ENCODE measurements at regions not wholly inside any gene's neighbourhood (a gene's known extent, or its start where the extent isn't known, plus 50 kb on each side); places are given as distances from the start of the nearest gene placed in this dataset.

DNA sequence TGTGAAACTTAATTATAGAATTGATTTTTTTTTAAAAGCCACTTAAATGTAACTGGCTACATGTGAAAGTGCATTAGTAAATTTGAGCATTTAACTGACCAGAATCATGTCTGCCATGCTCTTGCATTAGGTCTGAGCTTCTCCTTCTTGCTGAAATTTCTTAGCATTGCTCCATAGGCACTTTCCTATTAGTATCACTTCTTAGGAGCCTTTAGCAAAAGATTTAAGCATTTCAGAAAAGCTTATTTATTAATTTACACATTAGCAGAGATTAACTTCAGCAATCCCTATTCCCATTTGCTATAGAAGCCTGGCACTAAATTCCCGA is 211.0 kb downstream of the SNX18 start:
- H3K9me2 ChIP-seq (replicated peaks; ENCODE audit: low read depth, low read length) = no peaks in the 10 kb centered on the region
- H3K79me2 ChIP-seq (ENCODE audit: insufficient read depth, low read length) = no peaks in the 10 kb centered on the region
- no peak overlapping the region for H3K4me2 ChIP-seq (ENCODE audit: low read depth, low read length, poor library complexity, severe bottlenecking)
- no peak overlapping the region for H3K9ac ChIP-seq (ENCODE audit: low read depth, low read length, poor library complexity, severe bottlenecking)
- H3K36me3 ChIP-seq (ENCODE audit: insufficient read depth, low read length) = no peaks in the 10 kb centered on the region
- H2AFZ ChIP-seq (ENCODE audit: low read length) = 0 out of 2 replicates have a peak overlapping the region, but pooled peaks have one; percentile 48
- H3K4me1 ChIP-seq (ENCODE audit: insufficient read depth, low read length, poor library complexity, severe bottlenecking) = no peaks in the 10 kb centered on the region
- no peaks in the 10 kb centered on the region for H4K20me1 ChIP-seq (ENCODE audit: insufficient read depth, low read length, poor library complexity, severe bottlenecking)
- H3K27me3 ChIP-seq (ENCODE audit: insufficient read depth, low read length, poor library complexity, severe bottlenecking) = no peaks in the 10 kb centered on the region
- TF ChIP-seq, protein P1, sequence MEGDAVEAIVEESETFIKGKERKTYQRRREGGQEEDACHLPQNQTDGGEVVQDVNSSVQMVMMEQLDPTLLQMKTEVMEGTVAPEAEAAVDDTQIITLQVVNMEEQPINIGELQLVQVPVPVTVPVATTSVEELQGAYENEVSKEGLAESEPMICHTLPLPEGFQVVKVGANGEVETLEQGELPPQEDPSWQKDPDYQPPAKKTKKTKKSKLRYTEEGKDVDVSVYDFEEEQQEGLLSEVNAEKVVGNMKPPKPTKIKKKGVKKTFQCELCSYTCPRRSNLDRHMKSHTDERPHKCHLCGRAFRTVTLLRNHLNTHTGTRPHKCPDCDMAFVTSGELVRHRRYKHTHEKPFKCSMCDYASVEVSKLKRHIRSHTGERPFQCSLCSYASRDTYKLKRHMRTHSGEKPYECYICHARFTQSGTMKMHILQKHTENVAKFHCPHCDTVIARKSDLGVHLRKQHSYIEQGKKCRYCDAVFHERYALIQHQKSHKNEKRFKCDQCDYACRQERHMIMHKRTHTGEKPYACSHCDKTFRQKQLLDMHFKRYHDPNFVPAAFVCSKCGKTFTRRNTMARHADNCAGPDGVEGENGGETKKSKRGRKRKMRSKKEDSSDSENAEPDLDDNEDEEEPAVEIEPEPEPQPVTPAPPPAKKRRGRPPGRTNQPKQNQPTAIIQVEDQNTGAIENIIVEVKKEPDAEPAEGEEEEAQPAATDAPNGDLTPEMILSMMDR (conservative IDR thresholded peaks at IDR 0.05; ENCODE audit: low read length) = no peak
- no peak for TF ChIP-seq EZH2phosphoT487 (IDR thresholded peaks at IDR 0.05; ENCODE audit: borderline replicate concordance)
- H3F3A ChIP-seq (ENCODE audit: low read depth) = no peaks in the 10 kb centered on the region
- H3K4me3 ChIP-seq (ENCODE audit: low read length, poor library complexity, severe bottlenecking) = no peak overlapping the region
- no peaks in the 10 kb centered on the region for H3K9me3 ChIP-seq (ENCODE audit: insufficient read depth, low read depth, low read length)

DNA sequence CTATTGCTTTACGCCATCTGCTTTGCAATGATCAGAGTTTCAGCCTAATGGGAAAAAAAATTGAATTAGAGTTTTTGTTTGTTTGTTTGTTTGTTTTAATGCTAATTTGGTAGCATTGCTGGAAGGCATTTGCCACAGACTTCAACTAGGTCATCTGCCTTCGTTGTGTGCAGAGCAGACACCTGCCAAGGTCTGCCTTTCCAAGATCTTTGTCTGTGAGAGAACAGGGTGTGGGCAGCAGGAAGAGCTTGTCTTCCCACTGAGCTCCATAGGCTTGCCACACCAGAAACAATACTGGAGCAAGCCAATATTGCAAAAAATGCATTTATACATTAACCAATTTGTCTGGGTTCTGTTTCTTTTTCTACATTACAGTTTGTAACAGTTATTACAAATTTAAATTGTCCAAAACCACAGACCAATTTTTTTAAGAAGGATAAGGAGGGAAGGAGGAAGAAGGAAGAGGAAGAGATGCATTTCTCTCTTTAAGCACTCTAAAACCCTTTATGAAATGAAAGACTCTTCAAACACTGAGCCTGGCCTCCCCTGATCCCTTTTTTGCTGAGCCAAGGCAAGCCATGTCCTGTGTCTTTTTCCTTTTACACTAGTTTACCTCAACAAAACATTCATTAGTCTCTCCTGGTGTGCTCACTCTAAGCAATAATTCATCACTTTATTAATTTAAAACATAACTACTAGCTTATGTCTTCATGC is 210.5 kb downstream of the SNX18 start:
- Histone ChIP-seq H4K20me1 (ENCODE audit: insufficient read depth, low read length, poor library complexity, severe bottlenecking) (no peaks in the 10 kb centered on the region), H3K9me2 (replicated peaks; ENCODE audit: low read depth, low read length) (no peaks in the 10 kb centered on the region), H3K79me2 (ENCODE audit: insufficient read depth, low read length) (no peaks in the 10 kb centered on the region), H3K36me3 (ENCODE audit: insufficient read depth, low read length) (no peaks in the 10 kb centered on the region), H3K4me3 (ENCODE audit: low read length, poor library complexity, severe bottlenecking) (no peak overlapping the region), H3K4me1 (ENCODE audit: insufficient read depth, low read length, poor library complexity, severe bottlenecking) (no peaks in the 10 kb centered on the region), H3F3A (ENCODE audit: low read depth) (no peaks in the 10 kb centered on the region), H3K4me2 (ENCODE audit: low read depth, low read length, poor library complexity, severe bottlenecking) (no peak overlapping the region), H3K9me3 (ENCODE audit: insufficient read depth, low read depth, low read length) (no peaks in the 10 kb centered on the region), H3K9ac (ENCODE audit: low read depth, low read length, poor library complexity, severe bottlenecking) (no peak overlapping the region), H3K27me3 (ENCODE audit: insufficient read depth, low read length, poor library complexity, severe bottlenecking) (no peaks in the 10 kb centered on the region), H2AFZ (ENCODE audit: low read length) (0 out of 2 replicates have a peak overlapping the region, but pooled peaks have one; percentile 48)
- TF ChIP-seq, protein P1 (conservative IDR thresholded peaks at IDR 0.05; ENCODE audit: low read length) = no peak
- no peak for TF ChIP-seq EZH2phosphoT487 (IDR thresholded peaks at IDR 0.05; ENCODE audit: borderline replicate concordance)

DNA sequence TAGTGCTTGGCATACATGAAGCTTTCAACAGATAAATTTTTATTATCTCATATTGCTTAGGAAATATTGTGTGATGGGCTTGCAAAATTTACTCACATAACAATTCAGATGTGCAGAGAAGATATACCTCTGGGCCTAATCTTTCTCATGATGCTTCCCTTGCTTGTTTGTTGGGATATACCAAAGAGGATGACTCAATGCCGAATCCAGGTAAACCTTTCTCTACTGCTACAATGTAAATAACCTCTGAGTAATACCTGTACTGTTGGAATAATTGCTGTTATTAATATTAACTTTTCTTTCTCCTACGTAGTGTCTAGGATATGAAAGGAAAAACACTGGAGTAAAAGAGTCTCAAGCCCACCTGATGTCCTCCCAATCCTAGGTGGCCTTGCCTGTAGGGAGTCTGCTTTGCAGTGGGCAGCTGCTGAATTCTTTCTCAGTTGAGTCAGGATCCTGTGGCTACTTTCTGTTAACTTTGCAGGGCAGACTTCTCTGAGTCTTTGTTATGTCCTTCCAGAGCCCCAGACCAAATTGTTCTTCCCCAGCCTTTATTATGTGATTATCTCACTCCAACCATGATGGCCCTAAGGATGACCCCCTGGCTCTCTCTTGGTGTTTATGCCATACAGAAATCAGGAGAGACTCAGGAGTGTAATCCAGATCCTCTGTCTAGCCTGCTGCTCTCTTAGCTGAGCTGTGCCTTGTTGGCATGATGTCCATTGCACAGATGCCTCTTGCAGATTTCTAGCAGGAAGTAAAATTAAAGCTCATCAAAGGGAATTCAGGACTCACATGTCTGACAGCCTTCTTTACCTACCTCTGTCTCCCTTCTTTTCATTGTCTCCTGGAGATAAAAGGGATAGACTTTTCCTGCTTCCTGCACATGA is 208.1 kb downstream of the SNX18 start:
- no peak overlapping the region for H2AFZ ChIP-seq (ENCODE audit: low read length)
- no peaks in the 10 kb centered on the region for H3K36me3 ChIP-seq (ENCODE audit: insufficient read depth, low read length)
- no peaks in the 10 kb centered on the region for H3F3A ChIP-seq (ENCODE audit: low read depth)
- H3K9ac ChIP-seq (ENCODE audit: low read depth, low read length, poor library complexity, severe bottlenecking) = no peak overlapping the region
- H3K27me3 ChIP-seq (ENCODE audit: insufficient read depth, low read length, poor library complexity, severe bottlenecking) = no peaks in the 10 kb centered on the region
- H3K9me2 ChIP-seq (replicated peaks; ENCODE audit: low read depth, low read length) = no peaks in the 10 kb centered on the region
- H4K20me1 ChIP-seq (ENCODE audit: insufficient read depth, low read length, poor library complexity, severe bottlenecking) = no peaks in the 10 kb centered on the region
- H3K79me2 ChIP-seq (ENCODE audit: insufficient read depth, low read length) = no peaks in the 10 kb centered on the region
- no peak overlapping the region for H3K4me2 ChIP-seq (ENCODE audit: low read depth, low read length, poor library complexity, severe bottlenecking)
- no peak for TF ChIP-seq EZH2phosphoT487 (IDR thresholded peaks at IDR 0.05; ENCODE audit: borderline replicate concordance)
- TF ChIP-seq, protein P1 (conservative IDR thresholded peaks at IDR 0.05; ENCODE audit: low read length) = no peak
- no peak overlapping the region for H3K4me3 ChIP-seq (ENCODE audit: low read length, poor library complexity, severe bottlenecking)
- no peaks in the 10 kb centered on the region for H3K4me1 ChIP-seq (ENCODE audit: insufficient read depth, low read length, poor library complexity, severe bottlenecking)
- H3K9me3 ChIP-seq (ENCODE audit: insufficient read depth, low read depth, low read length) = no peaks in the 10 kb centered on the region

All from Loucy (cell line).